ENCODE measurements at regions not wholly inside any gene's neighbourhood (a gene's known extent, or its start where the extent isn't known, plus 50 kb on each side); places are given as distances from the start of the nearest gene placed in this dataset.
"Not testable (repeated sequence)": the region's sequence is repeated elsewhere in the genome, so short reads cannot be mapped to it uniquely, and the experiment has no call there.

GRCh38 chr7:92925876-92926696 is 89.7 kb upstream of the CDK6 start:
- ATAC-seq: no peak
- no peak for DNase-seq (ENCODE audit: low spot score)

- ATAC-seq (no peak), DNase-seq (ENCODE audit: low spot score) (no peak)
Measured at GRCh38 chr7:92924800-92925199, 88.4 kb upstream of the CDK6 start.

GRCh38 chr7:92917230-92917629 is 80.9 kb upstream of the CDK6 start:
- DNase-seq (ENCODE audit: low spot score) (no peak), ATAC-seq (no peak)

GRCh38 chr7:92916770-92917224 is 80.4 kb upstream of the CDK6 start:
- no peak for DNase-seq (ENCODE audit: low spot score)
- ATAC-seq: no peak

- DNase-seq (ENCODE audit: low spot score) (no peak), ATAC-seq (no peak)
Measured at GRCh38 chr7:92915348-92915747, 79.0 kb upstream of the CDK6 start.

- no peak for ATAC-seq
- no peak for DNase-seq (ENCODE audit: low spot score)
Measured at GRCh38 chr7:92914645-92915044, 78.3 kb upstream of the CDK6 start.

GRCh38 chr7:92913849-92914248 is 77.5 kb upstream of the CDK6 start:
- DNase-seq (ENCODE audit: low spot score) (no peak), ATAC-seq (no peak)

- DNase-seq (ENCODE audit: low spot score) (no peak), ATAC-seq (no peak)
Measured at GRCh38 chr7:92910976-92911375, 74.6 kb upstream of the CDK6 start.

GRCh38 chr7:92909686-92910475 is 73.5 kb upstream of the CDK6 start:
- no peak for DNase-seq (ENCODE audit: low spot score)
- no peak for ATAC-seq

GRCh38 chr7:92904244-92905131 is 68.1 kb upstream of the CDK6 start:
- DNase-seq (ENCODE audit: low spot score): no peak
- ATAC-seq: no peak

- ATAC-seq (no peak), DNase-seq (ENCODE audit: low spot score) (no peak)
Measured at GRCh38 chr7:92898798-92899197, 62.4 kb upstream of the CDK6 start.

- DNase-seq (ENCODE audit: low spot score); ATAC-seq: not testable (repeated sequence)
Measured at GRCh38 chr7:92894857-92895256, 58.5 kb upstream of the CDK6 start.

GRCh38 chr7:92889081-92889480 is 52.7 kb upstream of the CDK6 start:
- no peak for ATAC-seq
- DNase-seq (ENCODE audit: low spot score): no peak

Measured in left lobe of liver (tissue), 2 donors.